ENCODE measurements at regions not wholly inside any gene's neighbourhood (a gene's known extent, or its start where the extent isn't known, plus 50 kb on each side); places are given as distances from the start of the nearest gene placed in this dataset.
"Not testable (repeated sequence)": the region's sequence is repeated elsewhere in the genome, so short reads cannot be mapped to it uniquely, and the experiment has no call there.

GRCh38 chr3:11716573-11717290 lies 73.0 kb upstream of the VGLL4 start:
- no peak for DNase-seq (ENCODE audit: low read depth in 4 of 4, low spot score in 3 of 4)

GRCh38 chr3:11713171-11713570 lies 69.5 kb upstream of the VGLL4 start:
- no peak for DNase-seq (ENCODE audit: low read depth in 4 of 4, low spot score in 3 of 4)

- no peak for DNase-seq (ENCODE audit: low read depth in 4 of 4, low spot score in 3 of 4)
These were observed 68.9 kb upstream of the VGLL4 start for GRCh38 chr3:11712646-11713045.

- DNase-seq (ENCODE audit: low read depth in 4 of 4, low spot score in 3 of 4), result no peak
These were observed 68.2 kb upstream of the VGLL4 start for GRCh38 chr3:11711876-11712275.

- no peak for DNase-seq (ENCODE audit: low read depth in 4 of 4, low spot score in 3 of 4)
These were observed 66.1 kb upstream of the VGLL4 start for GRCh38 chr3:11709782-11710181.

- not testable (repeated sequence) for DNase-seq (ENCODE audit: low read depth in 4 of 4, low spot score in 3 of 4)
These were observed 63.4 kb upstream of the VGLL4 start for GRCh38 chr3:11707084-11707483.

GRCh38 chr3:11706604-11707003 lies 62.9 kb upstream of the VGLL4 start:
- DNase-seq (ENCODE audit: low read depth in 4 of 4, low spot score in 3 of 4), result no peak

GRCh38 chr3:11705049-11705448 lies 61.3 kb upstream of the VGLL4 start:
- no peak for DNase-seq (ENCODE audit: low read depth in 4 of 4, low spot score in 3 of 4)

GRCh38 chr3:11703146-11703545 lies 59.4 kb upstream of the VGLL4 start:
- DNase-seq (ENCODE audit: low read depth in 4 of 4, low spot score in 3 of 4), result no peak

GRCh38 chr3:11699083-11699427 lies 55.3 kb upstream of the VGLL4 start:
- no peak for DNase-seq (ENCODE audit: low read depth in 4 of 4, low spot score in 3 of 4)

GRCh38 chr3:11698326-11699082 lies 54.8 kb upstream of the VGLL4 start:
- no peak for DNase-seq (ENCODE audit: low read depth in 4 of 4, low spot score in 3 of 4)

GRCh38 chr3:11697701-11698100 lies 54.0 kb upstream of the VGLL4 start:
- no peak for DNase-seq (ENCODE audit: low read depth in 4 of 4, low spot score in 3 of 4)

GRCh38 chr3:11696054-11696453 lies 52.3 kb upstream of the VGLL4 start:
- DNase-seq (ENCODE audit: low read depth in 4 of 4, low spot score in 3 of 4), result no peak

All from right renal pelvis (tissue), 4 donors.